ENCODE measurements at regions not wholly inside any gene's neighbourhood (a gene's known extent, or its start where the extent isn't known, plus 50 kb on each side); places are given as distances from the start of the nearest gene placed in this dataset.
"Not testable (repeated sequence)": the region's sequence is repeated elsewhere in the genome, so short reads cannot be mapped to it uniquely, and the experiment has no call there.

DNA sequence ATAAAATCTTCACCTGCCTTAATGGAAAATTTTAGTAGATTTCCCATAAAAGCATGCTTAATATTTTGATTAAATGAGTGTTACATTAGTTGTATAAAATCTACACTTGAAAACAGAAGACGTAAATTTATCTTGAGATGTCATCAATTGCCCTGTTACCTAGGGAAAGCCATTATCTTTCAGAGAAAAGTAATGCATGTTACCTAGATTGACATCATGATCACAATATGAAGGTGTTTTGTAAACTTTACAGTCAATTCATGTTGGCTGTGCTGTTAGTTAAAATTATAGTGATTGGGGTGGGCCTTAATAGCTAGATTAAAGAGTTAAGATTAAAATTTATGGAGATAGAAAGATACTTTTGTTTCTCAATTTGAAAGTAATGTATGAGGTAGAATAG lies 293.2 kb upstream of the PCDH18 start:
- FAIRE-seq: no peak

- no peak for FAIRE-seq
Measured at GRCh38 chr4:137823007-137823406, 290.7 kb upstream of the PCDH18 start.

- FAIRE-seq: peak; percentile 67
Measured at GRCh38 chr4:137819964-137820383, 287.7 kb upstream of the PCDH18 start.

DNA sequence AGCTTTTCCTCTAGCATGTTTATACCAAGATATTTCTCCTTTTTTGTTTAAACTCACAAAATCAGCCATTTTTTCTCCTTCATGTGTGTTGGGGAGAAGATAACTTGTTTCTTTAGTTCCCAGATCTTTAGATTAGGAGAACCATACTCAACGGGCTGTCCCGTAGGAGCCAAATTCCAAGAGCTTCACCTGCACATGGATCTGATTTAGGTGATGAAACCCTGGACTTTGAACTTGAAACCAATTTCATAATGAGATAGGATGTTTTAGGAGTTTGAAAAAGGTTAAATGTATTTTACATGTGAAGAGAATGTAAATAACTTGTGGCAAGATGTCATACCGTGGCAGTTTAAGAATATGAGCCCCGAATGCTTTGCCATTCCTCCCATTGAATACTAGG lies 280.0 kb upstream of the PCDH18 start:
- FAIRE-seq: no peak

DNA sequence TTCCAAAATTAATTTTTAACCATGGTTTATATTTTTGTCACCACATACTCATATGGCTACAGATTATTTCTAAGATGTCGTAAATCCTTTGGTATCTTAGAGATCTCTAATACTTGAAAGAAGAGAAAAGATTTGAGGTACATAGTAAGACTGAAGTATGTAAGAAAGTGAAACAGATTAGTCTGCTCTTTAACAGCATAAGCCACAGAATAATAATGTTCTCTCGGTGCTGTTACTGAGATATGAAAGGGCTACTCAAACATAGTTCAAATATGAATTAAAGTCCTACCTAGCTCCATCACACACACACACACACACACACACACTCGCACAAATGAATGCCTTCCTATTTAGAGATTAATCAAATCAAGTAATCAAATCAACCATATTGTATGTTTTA lies 274.1 kb upstream of the PCDH18 start:
- no peak for FAIRE-seq

DNA sequence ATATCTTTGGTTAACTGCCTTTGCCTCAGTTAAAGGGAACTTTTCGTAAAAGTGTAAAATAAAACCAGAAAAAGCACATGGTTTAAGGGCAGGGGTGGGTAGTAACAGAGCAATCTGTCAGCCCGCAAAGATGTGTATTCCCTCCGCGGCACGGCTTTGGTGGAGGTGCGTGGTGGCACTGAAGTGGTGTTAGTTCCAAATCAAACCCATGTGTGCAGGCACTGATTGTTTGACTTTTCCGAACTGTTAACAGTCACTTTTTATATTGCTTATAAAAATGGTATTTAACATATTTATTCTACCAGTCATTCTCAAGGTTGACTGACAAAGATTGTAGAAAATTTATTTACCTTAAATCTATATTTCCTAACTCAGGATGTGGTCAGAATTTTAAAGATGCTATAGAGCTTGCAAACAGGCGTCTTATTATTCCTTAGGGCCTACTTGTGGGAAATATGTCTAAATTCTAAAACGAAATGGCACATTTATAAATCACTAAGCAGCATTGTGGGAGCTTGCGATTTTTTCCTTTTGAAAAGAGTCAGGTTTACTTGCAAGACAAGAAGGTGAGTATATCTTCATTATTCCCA lies 272.7 kb upstream of the PCDH18 start:
- no peak for FAIRE-seq

DNA sequence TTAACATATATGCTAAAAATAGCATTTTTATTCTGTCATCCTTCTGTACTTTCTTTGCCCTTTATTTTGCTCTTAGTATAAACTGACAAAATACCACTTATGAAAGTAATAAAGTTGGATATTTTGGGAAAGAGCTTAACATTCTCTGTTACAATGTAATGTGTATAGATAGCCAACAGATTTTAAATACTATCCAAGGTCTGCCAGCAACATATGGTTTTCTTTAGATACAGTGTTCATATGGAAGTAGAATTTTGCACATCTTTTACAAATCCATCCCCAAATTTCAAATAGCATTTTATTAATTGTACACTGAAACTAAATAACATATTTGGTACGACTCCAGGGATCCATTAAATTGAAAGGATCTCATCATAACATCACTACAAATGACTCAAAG lies 268.6 kb upstream of the PCDH18 start:
- FAIRE-seq: no peak

GRCh38 chr4:137794764-137795254 lies 262.5 kb upstream of the PCDH18 start:
- no peak for FAIRE-seq

GRCh38 chr4:137789263-137789662 lies 257.0 kb upstream of the PCDH18 start:
- FAIRE-seq: not testable (repeated sequence)

- FAIRE-seq: not testable (repeated sequence)
Measured at GRCh38 chr4:137783923-137784322, 251.6 kb upstream of the PCDH18 start.

DNA sequence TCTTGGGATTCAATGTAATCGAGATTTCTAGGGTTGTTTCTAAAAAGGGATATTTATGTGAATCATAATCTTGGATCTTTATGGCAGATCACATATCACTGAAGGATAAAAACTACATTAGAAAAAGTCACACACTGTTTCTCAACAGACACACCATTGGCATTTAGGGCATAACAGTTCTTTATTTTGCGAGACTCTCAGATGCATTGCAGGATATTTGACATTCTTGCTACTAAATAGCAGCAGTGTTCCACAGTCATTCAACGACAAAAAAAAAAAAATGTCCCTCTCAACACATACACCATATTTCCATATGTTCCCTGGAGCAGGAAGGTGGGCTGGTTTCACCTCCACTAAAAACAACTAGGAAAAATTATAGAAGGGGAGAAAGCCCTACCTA lies 243.4 kb upstream of the PCDH18 start:
- no peak for FAIRE-seq

- FAIRE-seq: no peak
Measured at GRCh38 chr4:137774501-137774900, 242.2 kb upstream of the PCDH18 start.

DNA sequence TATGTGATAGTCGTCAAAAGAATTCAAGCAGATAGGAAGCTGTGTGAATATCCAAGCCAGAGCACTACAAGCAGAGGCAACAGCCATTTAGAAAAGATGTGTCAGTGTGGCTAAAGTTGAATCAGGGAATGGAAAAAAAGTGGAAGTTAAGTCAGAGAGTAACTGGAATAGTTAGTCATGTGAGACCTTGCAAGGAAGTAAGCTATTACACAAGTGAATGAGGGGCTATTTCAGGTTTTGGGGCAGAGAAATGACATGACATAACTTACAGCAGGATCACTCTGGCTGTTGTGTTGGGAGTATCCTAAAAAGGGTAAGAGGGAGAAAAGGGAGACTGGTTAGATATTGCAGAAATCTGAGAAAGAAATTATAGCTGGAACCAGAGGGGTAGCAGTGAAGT lies 236.6 kb upstream of the PCDH18 start:
- FAIRE-seq: no peak

DNA sequence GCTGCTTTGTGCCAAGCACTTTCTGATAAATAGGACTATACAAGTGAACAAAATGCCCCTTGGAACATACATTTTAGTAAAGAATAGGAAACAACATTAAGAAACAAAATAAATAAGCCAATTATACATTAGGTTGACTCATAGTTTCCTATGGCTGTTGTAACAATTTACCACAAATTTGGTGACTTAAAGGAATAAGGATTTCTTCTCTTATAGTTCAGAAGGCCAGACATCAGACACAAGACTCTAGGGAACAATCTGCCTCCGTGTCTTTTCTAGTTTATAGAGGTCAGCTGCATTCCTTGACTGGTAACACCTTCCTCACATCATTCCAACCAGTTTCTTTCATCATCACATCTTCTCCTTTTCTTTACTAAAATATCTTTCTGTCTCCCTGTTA lies 235.9 kb upstream of the PCDH18 start:
- FAIRE-seq: no peak

- no peak for FAIRE-seq
Measured at GRCh38 chr4:137762591-137762990, 230.3 kb upstream of the PCDH18 start.

GRCh38 chr4:137754652-137755471 lies 222.6 kb upstream of the PCDH18 start:
- FAIRE-seq: no peak

DNA sequence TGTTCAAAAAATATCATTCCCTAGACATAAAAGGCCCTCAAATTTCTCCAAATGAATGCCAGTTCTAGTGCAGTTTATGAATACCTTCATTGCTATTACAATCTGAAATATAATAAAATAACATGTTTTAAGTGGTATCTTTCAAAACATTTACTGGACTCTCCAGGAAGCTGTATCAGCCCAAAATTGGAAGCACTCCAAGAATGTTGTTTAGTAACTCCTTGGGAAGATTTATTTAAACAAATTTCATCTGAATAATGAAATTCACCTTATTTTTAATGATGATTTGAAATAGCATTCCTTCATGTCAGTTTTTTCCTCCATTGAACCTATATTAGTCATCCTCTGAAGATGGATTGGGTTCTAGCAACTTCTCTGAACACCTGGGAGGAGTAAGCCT lies 217.2 kb upstream of the PCDH18 start:
- no peak for FAIRE-seq

DNA sequence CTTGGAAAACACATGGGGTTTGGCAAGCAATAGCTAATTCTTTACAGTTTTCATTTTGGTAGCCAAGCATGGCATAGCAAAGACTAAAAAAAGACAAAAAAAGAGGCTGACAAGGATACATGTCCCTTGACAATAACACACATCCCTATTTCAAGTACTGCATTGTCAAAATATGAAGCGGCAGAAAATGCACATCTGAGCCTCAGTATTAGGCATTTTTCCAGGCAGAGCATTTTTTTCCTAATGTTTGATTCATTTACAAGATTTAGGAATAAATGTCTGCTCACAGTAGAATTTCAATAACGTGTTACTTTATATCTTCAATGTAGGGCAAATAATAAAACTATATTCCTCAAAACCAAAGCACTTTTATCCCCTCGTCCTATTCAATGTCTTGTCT lies 216.3 kb upstream of the PCDH18 start:
- no peak for FAIRE-seq

GRCh38 chr4:137740141-137740540 lies 207.8 kb upstream of the PCDH18 start:
- no peak for FAIRE-seq

GRCh38 chr4:137739391-137739790 lies 207.1 kb upstream of the PCDH18 start:
- FAIRE-seq: no peak

DNA sequence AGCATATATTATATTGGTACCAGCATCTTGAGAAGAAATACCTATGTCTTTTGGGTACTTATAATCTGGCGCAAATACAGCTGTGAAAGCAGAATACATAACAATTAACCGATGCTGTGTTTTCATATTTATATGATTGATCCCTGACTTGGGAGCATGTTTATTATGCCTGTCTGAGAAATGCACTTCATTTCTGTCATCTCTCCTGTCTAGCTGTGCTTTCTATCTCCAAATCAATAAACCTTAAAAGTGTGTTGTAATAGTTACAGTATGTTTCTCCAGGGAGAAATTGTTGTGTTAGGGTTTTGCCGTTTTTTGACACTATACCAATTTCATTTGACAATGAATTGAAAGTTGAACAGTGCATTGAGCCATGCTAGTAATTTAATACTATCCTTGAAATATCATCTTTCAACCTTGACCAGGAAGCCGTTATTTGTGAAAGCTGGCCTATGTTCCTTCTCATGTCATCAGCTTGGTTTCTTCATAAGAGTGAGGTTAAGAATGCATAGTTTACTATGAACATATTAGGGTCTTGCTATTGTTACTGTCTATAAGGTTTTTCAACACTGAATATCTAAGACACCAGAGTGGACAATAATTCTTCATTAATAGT lies 206.2 kb upstream of the PCDH18 start:
- FAIRE-seq: no peak

DNA sequence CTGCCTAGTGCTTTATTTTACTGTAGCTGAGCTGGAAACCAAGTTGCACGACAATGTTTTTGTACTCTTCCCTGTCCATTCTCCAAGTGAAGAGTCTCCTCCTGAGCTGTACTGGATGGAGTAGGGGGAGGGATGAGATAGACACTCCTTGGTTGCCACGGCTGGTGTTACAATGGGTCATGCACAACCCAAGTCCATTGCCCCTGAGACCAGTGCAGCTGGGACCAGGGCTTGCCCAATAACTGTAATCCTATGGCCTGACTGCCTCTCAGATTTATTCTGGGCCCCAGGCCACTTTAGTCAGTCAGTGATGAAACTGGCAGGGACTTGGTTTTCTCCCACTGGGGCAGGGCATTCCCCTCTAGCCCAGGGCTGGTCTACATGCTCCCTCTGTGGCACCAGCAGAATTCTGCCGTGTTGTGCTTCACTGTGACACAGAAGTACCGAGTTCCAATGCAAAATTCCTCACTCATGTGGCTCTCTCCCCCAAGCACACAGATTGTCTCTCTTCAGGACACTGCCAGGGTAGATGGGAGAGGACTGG lies 203.3 kb upstream of the PCDH18 start:
- no peak for FAIRE-seq

Data from TTC549 (cell line).